Breast epithelium (tissue), 4 donors: ENCODE measurements at regions not wholly inside any gene's neighbourhood (a gene's known extent, or its start where the extent isn't known, plus 50 kb on each side); places are given as distances from the start of the nearest gene placed in this dataset.

Source experiments
- DNase-seq, 2 donors: peaks; one replicate each; pipeline ENCODE4 v3.0.0-alpha.2; 2019; ENCODE audit warnings: low spot score in 2 of 2
- H3K27ac ChIP-seq, 2 donors: fragments of 200-600 bp; sonication (generic) in 1 of 2; one replicate each; pipeline ENCODE4 v1.5.1; 2016 to 2019; ENCODE audit warnings: mild to moderate bottlenecking in 1 of 2
- H3K27me3 ChIP-seq, 2 donors: fragments of 200-600 bp; sonication (generic) in 1 of 2; one replicate each; pipeline versions ENCODE4 v1.5.1 to v1.6.0; 2017 to 2019; ENCODE audit warnings: control low read depth in 1 of 2, mild to moderate bottlenecking in 1 of 2
- H3K36me3 ChIP-seq: fragments of 200-600 bp; one replicate; pipeline ENCODE4 v1.5.1; 2019
- H3K4me1 ChIP-seq, 2 donors: fragments of 200-600 bp; sonication (generic); one replicate each; pipeline ENCODE4 v1.5.1; 2016 to 2019; ENCODE audit warnings: control low read depth in 1 of 2
- H3K4me3 ChIP-seq, 3 donors: fragments of 200-600 bp; sonication (generic); 1 replicate in 2 of 3; 2 replicates in 1 of 3; pipeline ENCODE4 v1.5.1; 2016 to 2019; ENCODE audit warnings: mild to moderate bottlenecking in 3 of 3, moderate library complexity in 2 of 3
- H3K9me3 ChIP-seq, 2 donors: fragments of 200-600 bp; sonication (generic) in 1 of 2; one replicate each; pipeline ENCODE4 v1.5.1; 2016 to 2019; ENCODE audit warnings: control low read depth in 1 of 2
- POLR2A ChIP-seq: fragments of 450-650 bp; IDR thresholded peaks from one replicate; pipeline ENCODE4 v1.6.1; 2016; ENCODE audit warnings: antibody characterized with exemption, mild to moderate bottlenecking, moderate library complexity
- POLR2AphosphoS5 ChIP-seq, 3 donors: sonication (generic); formaldehyde crosslinking; IDR thresholded peaks; one replicate each; pipeline ENCODE4 v1.6.1; 2017; ENCODE audit warnings: antibody characterized with exemption in 3 of 3
- intact Hi-C: fragments of 100-400 bp; cut with DNase I; formaldehyde crosslinking; loops from one replicate; pipeline ENCODE4 v1.15.1; 2023; ENCODE audit warnings: low total_unique reads
- TF ChIP-seq, protein P1 (sequence below), 3 donors: fragments of 450-650 bp; IDR thresholded peaks; one replicate each; pipeline ENCODE4 v1.5.1; 2016 to 2017; ENCODE audit warnings: antibody characterized with exemption in 3 of 3, mild to moderate bottlenecking in 3 of 3, moderate library complexity in 3 of 3

DNA sequence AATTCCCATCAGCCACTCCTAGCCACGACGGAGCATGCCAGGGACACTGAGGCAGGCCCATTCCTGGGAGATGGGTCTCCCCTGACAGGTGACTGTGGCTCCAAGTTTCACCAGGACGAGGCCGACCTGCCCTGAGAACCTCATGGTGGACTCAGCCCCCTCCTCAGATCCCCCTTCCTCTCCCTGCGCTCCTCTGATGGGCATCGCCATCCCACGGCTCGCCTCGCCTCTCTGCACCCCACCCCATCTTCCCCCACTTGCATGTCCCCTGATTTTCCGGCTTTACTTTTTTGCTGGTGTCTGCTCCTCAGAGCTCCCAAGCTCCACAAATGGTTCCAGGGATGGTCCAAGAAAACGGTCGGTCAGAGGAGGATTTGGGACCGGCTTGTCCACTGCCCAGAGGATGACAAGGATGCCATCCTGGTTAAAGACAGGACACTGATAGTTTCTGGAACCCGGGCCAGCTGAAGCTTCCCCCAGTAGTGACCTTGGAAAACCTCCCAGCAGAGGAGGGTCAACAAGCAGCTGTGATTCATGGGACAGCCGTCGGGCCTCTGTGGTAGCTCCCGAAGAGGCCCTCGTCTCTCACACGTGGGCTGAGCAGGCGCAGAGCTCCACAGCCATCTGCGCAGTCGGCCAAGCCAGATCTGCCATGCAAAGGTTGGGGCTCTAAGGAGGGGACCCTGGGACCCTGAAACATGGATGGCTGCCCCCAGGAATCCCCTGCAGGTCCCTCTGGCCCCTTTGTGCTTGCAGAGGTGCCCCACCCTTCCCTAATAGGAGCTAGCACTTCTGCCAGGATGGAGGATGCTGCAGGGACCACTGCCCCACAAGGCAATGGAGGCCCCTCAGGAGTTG is 87.8 kb upstream of the SLC66A3 start:
- TF ChIP-seq, protein P1, sequence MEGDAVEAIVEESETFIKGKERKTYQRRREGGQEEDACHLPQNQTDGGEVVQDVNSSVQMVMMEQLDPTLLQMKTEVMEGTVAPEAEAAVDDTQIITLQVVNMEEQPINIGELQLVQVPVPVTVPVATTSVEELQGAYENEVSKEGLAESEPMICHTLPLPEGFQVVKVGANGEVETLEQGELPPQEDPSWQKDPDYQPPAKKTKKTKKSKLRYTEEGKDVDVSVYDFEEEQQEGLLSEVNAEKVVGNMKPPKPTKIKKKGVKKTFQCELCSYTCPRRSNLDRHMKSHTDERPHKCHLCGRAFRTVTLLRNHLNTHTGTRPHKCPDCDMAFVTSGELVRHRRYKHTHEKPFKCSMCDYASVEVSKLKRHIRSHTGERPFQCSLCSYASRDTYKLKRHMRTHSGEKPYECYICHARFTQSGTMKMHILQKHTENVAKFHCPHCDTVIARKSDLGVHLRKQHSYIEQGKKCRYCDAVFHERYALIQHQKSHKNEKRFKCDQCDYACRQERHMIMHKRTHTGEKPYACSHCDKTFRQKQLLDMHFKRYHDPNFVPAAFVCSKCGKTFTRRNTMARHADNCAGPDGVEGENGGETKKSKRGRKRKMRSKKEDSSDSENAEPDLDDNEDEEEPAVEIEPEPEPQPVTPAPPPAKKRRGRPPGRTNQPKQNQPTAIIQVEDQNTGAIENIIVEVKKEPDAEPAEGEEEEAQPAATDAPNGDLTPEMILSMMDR (IDR thresholded peaks at IDR 0.05), result no peak
- TF ChIP-seq POLR2AphosphoS5 (IDR thresholded peaks at IDR 0.05), result no peak
- no peak for TF ChIP-seq POLR2A
- intact Hi-C loops, result no loop called here

DNA sequence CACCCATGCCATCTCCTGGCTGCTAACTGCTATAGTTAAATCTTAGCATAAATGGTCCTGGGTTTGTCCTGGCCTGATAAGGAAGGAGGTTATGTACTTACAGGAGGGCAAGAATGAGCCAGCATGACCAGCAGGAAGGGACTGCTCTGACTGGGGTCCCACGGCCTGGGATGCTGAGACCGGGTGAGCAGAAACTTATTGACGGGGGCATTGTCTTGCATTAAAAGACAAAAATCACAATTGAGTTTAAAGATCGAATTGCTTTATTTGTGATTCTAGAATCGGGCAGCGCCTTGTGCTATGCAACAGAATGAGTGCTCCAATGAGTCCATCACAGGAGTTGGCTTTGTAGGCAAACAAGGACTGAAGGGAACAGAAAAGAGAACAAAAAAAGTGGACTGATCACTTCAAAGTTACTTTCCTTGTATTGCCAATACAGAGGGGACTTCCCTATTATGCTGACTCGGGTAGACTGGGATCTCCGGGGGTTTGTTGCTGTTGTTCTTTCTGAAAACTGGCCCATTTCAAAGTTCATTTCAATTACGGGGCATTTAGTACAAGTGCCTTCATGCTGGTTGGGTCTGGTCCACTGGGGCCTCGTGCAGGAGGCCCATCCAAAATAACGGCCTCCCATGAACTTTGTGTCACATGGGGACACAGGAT is 87.1 kb upstream of the SLC66A3 start:
- H3K27ac ChIP-seq, result no peak overlapping the region
- H3K36me3 ChIP-seq, result no peaks in the 10 kb centered on the region
- H3K4me3 ChIP-seq, result no peak overlapping the region
- H3K4me1 ChIP-seq, result no peaks in the 10 kb centered on the region
- DNase-seq, result no peak
- H3K27me3 ChIP-seq, result no peaks in the 10 kb centered on the region
- TF ChIP-seq POLR2AphosphoS5 (IDR thresholded peaks at IDR 0.05) (no peak), POLR2A (no peak)
- TF ChIP-seq, protein P1 (IDR thresholded peaks at IDR 0.05), result no peak
- intact Hi-C loops, result no loop called here
- H3K9me3 ChIP-seq, result no peaks in the 10 kb centered on the region

More for the DNA sequence above, 87.8 kb upstream of the SLC66A3 start:
- no peaks in the 10 kb centered on the region for H3K9me3 ChIP-seq
- H3K4me1 ChIP-seq, result no peaks in the 10 kb centered on the region
- no peaks in the 10 kb centered on the region for H3K27me3 ChIP-seq
- H3K4me3 ChIP-seq, result no peak overlapping the region
- DNase-seq, result no peak
- H3K27ac ChIP-seq, result no peak overlapping the region
- H3K36me3 ChIP-seq, result no peaks in the 10 kb centered on the region

DNA sequence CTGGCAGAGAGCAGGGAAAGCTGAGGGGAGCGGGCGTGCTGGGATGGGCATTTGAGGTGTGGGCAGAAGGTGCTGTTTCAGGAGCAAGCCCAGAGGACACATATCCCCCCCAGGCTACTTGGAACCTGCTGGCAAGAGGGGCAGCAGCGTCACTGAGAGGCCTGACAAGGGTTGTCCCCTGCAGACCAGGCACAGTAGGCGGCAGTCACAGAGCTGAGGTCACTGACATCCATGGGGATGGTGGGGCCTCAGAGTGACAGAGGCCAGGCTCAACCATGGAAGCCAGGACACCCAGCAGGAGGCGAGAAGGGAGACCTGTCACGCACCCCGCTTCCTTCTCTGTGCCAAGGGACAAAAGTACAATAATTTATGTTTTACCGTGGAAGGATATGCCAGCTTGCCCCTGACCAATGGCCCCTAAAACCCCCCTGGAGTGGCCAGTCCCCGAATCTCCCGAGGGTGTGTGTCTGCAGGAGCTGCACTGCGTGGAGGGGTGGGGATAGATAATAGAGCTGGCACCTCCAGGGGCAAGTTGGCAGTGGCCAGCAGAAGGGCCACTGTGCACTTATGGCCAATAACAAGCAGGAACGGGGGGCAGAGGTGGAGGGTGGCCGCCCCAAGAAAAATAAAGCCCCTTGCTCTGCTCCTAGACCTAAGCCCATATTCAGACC is 86.3 kb upstream of the SLC66A3 start:
- intact Hi-C loops, result no loop called here
- peaks cover 0 to 1% of the 10 kb centered on the region in 2 donors for H3K27me3 ChIP-seq
- H3K4me1 ChIP-seq, result no peaks in the 10 kb centered on the region
- TF ChIP-seq POLR2A (no peak), POLR2AphosphoS5 (IDR thresholded peaks at IDR 0.05) (no peak)
- TF ChIP-seq, protein P1 (IDR thresholded peaks at IDR 0.05), result no peak
- H3K9me3 ChIP-seq, result no peaks in the 10 kb centered on the region
- no peak for DNase-seq
- H3K36me3 ChIP-seq, result no peaks in the 10 kb centered on the region
- no peak overlapping the region for H3K4me3 ChIP-seq
- H3K27ac ChIP-seq, result no peak overlapping the region

DNA sequence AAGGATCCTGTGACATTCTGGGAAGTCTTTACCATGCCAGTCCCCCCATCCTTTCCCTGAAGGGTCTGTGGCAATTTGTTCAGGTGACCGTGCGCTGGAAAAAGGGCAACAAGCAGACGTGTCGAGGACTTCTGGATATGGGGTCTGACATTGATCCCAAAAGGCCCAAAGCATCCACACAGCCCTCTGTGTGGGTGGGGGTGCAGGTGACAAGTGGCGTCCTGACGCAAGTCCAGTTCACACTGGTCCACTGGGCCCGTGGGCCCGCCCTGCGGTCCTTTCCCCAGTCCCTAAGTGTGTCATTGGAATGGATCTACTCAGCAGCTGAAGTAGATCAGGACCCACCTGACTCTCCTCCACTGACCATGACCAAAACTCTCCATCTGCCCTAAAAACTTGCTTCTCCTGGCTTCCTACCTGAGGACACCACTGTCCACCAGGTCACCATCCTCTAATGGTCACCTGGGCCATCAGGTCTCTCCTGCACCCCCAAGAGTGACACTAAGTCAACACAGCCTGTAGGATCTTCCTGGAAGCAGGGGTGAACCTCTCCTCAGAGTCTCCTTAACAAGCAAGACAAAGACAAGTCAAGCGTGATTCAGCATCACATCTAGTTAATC is 85.6 kb upstream of the SLC66A3 start:
- intact Hi-C loops, result no loop called here
- H3K27me3 ChIP-seq, result peaks cover 0 to 8% of the 10 kb centered on the region in 2 donors

More for the DNA sequence above, 85.6 kb upstream of the SLC66A3 start:
- DNase-seq, result no peak
- Histone ChIP-seq H3K4me1 (no peaks in the 10 kb centered on the region), H3K9me3 (no peaks in the 10 kb centered on the region), H3K36me3 (no peaks in the 10 kb centered on the region), H3K4me3 (no peak overlapping the region), H3K27ac (no peak overlapping the region)
- TF ChIP-seq POLR2AphosphoS5 (IDR thresholded peaks at IDR 0.05), result no peak
- TF ChIP-seq, protein P1 (IDR thresholded peaks at IDR 0.05), result no peak
- no peak for TF ChIP-seq POLR2A
